Omental fat pad (tissue), 3 donors: ENCODE measurements at regions not wholly inside any gene's neighbourhood (a gene's known extent, or its start where the extent isn't known, plus 50 kb on each side); places are given as distances from the start of the nearest gene placed in this dataset.

ENCODE experiments used
- ATAC-seq: fragments of 150-250 bp; one replicate; pipeline ENCODE4 v1.9.1; 2016; ENCODE audit warnings: mild to moderate bottlenecking, moderate library complexity; ENCODE audit not compliant: low FRiP score
- DNase-seq: peaks from one replicate; pipeline ENCODE4 v3.0.0-alpha.2; 2019; ENCODE audit warnings: low spot score
- CTCF ChIP-seq, 3 donors: fragments of 450-650 bp; IDR thresholded peaks; one replicate each; pipeline ENCODE4 v1.5.1; 2016 to 2017; ENCODE audit warnings: antibody characterized with exemption in 3 of 3, mild to moderate bottlenecking in 3 of 3, moderate library complexity in 2 of 3

- ATAC-seq (no peak), DNase-seq (no peak)
- no peak for TF ChIP-seq CTCF (IDR thresholded peaks at IDR 0.05)
Observed at GRCh38 chr10:113317489-113317888, 235.4 kb upstream of the HABP2 start.

- TF ChIP-seq CTCF (IDR thresholded peaks at IDR 0.05) = no peak
- ATAC-seq = no peak
- DNase-seq = no peak
Observed at GRCh38 chr10:113319479-113319878, 233.4 kb upstream of the HABP2 start.

- no peak for TF ChIP-seq CTCF (IDR thresholded peaks at IDR 0.05)
- DNase-seq (no peak), ATAC-seq (no peak)
Observed at GRCh38 chr10:113320211-113320610, 232.6 kb upstream of the HABP2 start.

- DNase-seq (no peak), ATAC-seq (no peak)
- no peak for TF ChIP-seq CTCF (IDR thresholded peaks at IDR 0.05)
Observed at GRCh38 chr10:113320987-113321386, 231.9 kb upstream of the HABP2 start.

GRCh38 chr10:113322843-113323242 lies 230.0 kb upstream of the HABP2 start:
- no peak for DNase-seq
- no peak for TF ChIP-seq CTCF (IDR thresholded peaks at IDR 0.05)
- ATAC-seq = no peak

GRCh38 chr10:113323985-113324384 lies 228.9 kb upstream of the HABP2 start:
- ATAC-seq = no peak

More at GRCh38 chr10:113323985-113324384, 228.9 kb upstream of the HABP2 start:
- TF ChIP-seq CTCF (IDR thresholded peaks at IDR 0.05) = no peak
- DNase-seq = no peak
